CD4-positive, alpha-beta T cell treated with Interleukin-15 for 4 hours (primary cell): ENCODE measurements at regions not wholly inside any gene's neighbourhood (a gene's known extent, or its start where the extent isn't known, plus 50 kb on each side); places are given as distances from the start of the nearest gene placed in this dataset.

Experiments
- DNase-seq: peaks from one replicate; pipeline ENCODE4 v3.0.0-alpha.2; 2020; ENCODE audit warnings: low spot score

DNA sequence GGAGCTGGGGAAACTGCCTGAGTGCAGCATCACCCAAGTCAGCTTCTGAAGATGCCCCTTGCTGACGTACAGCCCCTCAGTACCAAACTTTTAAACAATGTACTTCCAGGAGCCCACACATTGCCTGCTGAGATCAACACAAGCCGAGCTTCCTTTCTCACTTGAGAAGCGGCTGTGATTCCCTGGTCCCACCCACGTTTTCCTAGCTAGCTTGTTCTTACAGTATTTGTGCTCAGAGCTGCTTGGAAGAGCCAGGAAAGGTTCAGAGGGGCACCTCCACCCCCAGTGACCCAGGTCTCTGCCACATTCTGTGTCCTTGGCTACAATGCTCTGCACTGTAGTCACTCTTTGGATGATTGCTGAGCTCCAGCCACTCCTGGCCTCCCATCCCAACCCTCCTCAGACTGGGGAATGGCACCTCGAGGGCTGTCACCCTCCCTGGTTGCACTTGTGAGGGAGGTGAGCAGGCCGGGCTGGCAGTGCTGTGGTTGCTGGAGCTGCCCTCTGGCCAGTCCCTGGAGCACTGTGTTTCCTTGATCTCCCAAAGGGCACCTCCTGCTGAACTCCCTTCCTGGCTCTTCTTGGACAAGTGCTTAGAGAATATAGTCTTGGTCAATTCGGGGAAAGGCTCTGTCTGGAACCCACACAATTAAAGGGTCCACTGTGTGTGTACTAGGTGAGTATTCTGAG, 355.1 kb downstream of the AJAP1 start:
- DNase-seq, result no peak

DNA sequence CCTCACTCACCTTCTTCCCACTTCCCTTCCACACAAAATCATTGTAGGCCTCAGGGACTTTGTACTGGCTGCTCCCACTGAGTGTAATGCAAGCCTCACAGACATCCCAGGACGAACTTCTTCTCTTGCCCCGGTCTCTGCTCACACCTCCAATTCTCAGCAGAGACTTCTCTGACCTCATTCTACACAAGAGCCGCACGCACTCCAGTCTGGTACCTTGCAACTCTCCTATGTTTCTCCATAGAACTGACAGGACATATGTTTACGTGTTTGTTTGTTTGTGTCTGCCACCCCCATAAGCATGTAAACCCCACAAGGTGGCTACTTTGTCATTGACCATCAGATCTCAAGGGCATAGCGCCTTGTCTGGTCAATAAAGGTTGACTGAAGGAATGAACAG, 350.8 kb downstream of the AJAP1 start:
- no peak for DNase-seq

DNA sequence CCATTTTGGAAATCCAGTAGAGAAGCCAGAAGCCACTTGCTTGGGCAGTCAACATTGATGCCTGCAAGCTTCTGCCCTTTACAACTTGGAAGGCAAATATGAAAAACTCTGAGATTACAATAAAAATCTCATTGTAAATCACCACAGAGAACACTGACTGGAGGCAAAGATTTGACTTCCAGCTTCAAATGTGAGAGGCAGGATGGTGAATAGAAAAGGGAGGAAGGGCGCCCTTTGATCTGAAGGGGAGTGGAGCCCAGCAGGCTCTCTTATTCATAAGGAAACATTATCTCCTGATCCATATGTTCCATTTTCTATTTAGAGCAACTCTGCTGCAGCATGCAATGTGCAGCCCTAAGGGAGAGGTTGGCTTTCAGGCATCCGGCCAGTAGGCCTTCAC, 348.3 kb downstream of the AJAP1 start:
- no peak for DNase-seq

DNA sequence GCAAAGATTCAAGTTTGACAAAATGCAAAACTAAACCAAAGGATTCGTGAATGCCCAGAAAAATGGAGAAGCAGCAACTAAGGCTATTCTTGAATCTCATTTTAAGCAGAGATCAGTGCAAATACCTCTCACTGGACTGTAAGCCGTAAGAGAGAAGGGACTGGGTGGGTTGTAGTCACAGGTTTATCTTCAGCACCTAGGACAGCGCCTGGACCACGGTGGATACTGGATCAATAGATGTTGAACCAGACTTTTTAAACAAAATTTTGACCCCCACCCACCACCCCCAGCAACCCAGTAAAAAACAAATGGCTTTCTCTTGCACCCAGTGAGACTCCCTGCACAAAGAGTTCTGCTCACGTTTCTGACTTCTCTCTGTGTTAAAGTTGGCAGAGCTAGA, 347.1 kb downstream of the AJAP1 start:
- DNase-seq, result no peak

DNA sequence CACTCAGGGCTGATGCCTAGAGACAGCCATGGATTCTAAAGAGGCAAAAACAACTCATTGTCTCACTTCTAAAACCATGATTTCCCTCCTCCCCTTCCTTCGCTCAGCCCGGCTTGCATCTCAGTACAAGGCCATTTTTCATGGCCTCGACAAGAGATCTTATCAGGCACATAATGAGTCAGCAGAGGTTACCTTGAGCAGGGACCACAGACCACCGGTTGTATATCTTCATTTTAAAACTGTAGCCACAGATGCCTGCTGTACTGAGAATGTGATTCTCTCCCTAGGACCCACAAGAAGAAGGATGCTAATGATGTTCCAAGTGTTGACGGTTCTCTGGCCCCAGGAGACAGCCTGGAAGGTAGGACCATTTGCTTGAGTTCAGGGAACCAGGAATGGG, 331.9 kb downstream of the AJAP1 start:
- DNase-seq, result no peak

DNA sequence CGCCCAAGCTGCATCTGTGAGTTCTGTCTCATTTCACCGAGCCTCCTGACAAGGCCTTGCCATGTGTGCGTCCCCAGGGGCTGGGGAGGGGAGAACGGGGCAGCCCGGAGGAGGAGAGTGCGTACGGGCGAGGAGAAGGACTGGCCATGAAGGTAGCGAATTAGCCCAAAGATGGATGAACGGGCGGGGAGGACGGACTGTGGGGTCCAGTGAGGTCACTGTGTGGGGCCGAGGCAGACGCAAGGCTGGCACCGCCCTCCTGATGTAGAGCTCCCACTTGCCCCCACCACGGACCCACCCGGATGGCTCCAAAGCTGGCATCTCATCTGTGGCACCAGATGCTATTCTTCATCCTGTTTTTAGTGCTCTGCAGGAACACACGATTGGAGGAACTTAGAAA, 330.4 kb downstream of the AJAP1 start:
- no peak for DNase-seq

DNA sequence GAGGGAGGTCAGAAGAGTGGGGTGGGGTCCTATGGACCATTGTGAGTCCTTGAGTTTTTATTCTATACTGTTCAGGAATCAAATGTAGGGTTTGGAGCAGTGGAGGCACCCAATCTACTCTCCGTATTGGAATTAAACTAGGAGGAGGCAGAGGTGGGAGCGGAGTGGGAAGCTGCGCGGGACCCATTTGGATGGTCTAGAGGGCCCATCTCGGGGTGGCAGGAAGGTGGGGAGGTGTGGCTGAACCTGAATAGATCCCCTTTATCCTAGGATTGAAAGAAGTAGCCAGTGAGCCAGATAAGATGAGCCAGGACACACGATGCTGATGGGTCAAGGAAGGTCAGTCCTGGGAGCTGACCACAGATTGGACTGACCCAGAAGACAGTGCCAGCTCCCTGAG, 325.8 kb downstream of the AJAP1 start:
- no peak for DNase-seq

DNA sequence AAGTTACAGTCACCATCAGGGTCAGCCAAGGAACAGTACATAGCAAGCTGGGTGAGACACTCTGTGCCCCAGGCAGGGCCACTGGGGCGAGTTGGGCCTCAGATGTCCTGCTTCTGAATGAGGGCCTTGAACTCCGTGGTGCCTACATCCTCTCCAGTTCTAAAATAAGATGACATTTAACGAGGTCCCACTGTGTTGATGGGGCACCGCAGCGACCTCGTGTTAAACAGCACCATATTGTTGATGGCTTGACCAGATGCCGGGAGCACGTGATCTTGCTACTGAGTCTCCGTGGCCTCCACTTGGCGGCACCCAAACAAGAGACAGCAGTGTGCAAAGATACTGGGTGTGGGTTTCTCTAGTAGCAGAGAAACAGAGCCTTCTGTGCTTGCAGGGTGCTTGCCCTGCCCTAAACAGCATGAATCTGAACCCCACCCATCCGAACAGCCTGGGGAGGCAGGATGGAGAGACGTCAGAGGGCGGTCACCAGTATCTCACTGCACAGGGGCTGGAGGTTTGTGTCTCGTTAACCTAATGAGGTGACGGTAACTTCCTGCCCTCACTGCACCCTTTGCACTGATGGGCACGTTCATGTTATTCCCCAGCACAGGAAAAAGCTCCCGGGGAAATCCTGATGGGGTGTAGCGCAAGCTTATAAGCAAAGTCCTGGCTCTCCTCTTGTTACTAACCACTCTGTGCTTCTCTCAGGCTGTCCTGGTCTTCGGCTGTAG, 324.4 kb downstream of the AJAP1 start:
- DNase-seq, result no peak

DNA sequence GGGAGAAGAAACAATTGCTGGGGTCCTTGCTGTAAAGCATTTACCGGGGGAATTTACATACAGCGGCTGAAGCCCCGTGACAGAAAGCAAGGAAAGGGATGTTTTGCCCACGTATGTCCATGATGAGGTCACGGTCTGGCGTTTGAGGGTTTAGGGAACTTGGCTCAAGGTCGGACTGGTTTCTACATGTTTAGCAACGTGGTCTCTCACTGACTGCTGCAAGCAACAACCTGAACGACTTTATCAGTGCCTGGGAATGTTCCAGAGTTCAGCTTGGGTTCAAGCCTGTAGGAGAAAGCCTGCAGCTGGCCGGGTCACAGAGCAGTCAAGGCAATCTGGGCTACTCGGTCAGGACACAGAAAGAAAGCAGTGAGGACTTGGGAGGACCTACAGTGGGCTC, 323.3 kb downstream of the AJAP1 start:
- no peak for DNase-seq

DNA sequence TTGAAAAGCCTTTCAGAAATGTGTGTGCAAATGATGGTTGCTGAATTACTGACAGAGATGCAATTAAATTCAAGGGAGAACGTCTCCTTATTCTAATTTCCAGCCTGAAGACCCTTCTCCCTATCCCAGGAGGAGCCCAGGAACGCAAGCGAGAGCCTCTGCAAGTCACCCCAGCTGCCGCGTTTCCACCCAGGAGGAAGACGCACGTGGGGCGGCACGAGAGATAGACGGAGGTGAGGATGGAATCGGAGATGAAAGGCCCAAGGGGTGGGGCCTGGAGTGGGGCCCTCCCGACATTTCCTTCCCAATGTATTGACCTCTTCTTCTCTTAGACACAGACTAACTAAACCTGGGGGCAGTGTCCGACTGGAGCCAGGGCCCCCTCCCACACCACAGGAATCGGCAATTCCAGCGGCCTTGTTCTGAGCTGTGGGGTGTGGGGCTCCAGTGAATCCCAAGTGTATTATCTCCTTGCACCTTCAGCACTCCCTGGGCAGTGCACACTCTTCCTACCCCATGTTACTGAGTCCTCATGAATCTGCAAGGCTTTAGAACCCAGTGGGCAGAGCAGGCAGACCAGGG, 322.5 kb downstream of the AJAP1 start:
- DNase-seq, result no peak

DNA sequence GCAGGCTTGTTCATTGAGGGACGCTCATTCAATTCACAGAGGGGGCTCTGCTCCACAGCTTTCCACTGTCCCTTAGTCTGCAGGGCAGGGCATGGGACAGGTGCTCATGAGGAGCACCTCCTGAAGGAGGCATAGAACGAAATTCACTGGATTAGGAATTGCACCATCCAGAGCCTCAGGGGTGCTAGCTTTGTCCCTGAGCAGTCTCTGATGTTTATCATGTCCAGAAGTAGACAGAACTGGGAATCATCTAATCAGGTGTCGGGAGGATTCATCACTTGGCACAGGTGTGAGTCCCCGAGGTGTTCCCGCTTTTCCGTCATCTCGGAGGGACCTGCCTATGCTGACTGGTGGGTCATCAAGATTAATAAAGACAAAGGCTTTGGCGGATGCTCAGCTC, 321.4 kb downstream of the AJAP1 start:
- DNase-seq, result no peak

DNA sequence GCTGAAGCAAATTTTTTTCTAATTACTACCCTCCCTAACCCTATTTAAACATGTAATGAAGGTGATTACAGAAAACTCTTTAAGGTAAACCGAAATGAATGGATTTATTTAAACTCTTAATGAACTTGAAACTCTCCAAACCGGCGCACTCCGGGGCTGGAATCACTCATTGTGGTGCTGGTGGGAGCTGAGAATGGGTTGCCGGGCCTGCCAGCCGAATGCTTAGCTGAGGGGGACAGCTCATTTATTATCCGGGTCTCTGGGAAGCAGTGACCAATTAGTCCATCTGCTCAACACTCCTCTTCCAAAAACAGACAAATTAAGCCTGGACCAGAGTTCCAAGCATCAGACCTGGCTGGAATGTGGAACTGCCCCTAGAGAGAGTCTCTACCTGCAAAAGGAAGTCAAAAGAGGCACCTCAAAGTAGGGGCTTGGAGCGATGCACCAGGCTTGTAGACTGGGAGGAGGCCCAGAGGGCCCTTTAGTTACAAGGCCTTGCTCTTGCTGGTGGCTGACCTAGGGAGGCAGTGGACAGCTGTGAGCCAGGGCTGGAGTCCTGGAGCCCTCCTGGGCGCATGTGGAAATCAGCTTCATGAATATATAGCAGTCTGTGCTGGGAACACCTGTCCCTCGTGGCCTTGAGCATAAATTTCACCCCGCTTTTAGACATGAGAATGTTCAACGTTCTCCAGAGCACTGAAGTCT, 320.7 kb downstream of the AJAP1 start:
- no peak for DNase-seq

DNA sequence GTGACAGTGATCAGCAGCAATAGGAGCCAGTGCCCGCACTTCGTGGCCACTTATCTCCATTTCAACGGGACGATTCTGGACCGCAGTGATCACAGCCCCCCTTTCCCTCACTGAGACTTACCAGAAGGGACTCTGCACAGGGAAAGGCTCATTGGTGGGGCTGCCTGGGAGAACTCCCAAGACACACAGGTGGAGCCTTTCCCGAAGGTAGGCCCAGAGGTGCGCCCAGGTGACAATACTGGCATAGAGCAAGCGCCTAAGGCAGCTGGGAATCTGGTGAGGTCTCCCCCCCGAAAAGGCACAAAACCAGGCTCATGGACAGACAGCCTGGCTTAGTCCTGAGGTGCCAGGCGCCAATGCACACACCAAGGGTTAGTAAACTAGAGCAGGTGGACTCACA, 318.9 kb downstream of the AJAP1 start:
- no peak for DNase-seq

DNA sequence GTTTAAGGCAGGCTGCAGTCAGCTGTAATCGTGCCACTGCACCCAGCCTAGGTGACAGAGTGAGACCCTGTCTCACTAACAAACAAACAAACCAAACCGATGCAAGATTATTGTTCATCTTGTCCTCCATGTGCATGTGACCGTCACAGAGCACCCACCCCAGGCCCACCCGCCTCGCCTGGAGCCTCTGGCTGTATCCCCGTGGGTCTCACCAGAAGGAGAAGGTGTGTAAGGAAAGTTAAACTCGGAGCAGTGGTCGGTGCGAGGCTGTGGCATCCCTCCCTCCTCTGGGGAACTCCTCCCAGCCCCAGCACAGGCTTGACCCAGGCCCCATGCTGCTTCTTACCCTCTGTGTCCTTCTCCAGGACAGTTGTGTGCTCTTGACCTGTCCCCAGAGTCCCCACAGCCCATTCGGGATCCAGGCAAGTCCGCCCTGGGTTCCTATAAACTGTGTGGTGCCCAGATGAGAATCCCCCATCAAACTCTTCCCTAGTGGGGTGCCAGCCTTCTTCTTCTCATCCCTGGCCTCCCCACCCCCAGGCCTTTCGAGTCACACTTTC, 318.4 kb downstream of the AJAP1 start:
- DNase-seq, result no peak

DNA sequence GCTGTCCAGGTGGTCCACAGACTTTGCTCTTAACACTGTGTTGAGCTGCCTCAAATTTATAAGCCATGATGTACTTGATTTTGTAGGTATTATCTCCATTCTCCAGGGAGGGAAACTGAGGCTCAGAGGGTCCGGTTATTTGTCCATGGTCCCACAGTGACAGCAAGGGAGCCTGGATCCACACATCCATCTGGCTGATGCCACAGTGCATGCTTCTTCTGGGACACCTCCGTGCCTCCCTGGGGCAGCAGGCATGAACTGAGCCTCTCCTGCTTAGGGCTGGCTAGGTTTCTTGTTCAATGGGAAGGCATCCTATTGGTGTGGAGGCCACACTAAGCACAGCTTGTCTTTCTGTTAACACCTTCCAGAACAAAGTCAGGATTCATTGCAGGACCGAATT, 317.3 kb downstream of the AJAP1 start:
- DNase-seq, result no peak

DNA sequence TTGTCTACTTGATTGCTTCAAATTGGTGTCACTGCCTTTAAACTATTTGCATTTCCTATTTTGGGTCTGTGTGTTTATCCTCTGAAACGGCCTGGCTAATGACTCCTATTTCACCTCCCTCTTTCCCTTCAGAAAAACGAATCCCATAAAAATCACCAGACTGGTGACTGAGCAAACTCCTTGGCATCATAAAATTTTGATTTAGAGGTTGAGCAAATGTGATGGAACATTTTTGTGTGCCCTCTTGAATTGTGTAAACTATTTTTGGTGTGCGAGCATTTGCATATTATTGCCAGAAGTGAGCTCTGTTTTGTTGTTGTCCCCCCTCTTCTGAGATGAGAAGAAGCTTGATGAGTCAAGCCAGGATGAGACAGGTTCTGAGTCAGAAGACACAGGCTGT, 316.1 kb downstream of the AJAP1 start:
- no peak for DNase-seq

DNA sequence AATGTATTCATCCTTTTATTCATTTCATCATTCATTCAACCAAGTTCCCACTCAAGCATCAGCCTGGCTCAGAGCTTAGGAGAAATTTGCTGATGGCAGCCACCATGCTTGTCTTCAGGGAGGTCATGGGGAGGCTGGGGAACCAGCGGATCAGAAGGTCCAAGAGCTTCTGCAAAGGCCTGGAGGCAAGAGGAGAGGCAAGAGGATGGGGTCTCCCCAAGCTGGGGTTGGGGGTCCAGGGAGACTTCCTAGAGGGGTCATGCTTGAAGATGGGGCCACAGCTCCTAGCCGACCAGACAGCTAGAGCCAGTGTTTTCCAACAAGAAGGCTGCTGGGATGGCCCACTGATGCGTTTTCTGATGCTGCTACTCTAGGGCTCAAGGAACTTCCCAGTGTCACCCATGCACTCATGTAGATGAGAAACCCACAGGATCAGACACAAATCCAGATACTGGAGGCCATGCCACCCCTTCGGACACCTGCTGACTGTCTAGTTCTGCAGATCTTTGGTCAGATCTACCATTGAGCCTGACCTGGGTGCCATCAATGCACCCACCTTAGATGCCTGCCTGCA, 315.2 kb downstream of the AJAP1 start:
- no peak for DNase-seq

DNA sequence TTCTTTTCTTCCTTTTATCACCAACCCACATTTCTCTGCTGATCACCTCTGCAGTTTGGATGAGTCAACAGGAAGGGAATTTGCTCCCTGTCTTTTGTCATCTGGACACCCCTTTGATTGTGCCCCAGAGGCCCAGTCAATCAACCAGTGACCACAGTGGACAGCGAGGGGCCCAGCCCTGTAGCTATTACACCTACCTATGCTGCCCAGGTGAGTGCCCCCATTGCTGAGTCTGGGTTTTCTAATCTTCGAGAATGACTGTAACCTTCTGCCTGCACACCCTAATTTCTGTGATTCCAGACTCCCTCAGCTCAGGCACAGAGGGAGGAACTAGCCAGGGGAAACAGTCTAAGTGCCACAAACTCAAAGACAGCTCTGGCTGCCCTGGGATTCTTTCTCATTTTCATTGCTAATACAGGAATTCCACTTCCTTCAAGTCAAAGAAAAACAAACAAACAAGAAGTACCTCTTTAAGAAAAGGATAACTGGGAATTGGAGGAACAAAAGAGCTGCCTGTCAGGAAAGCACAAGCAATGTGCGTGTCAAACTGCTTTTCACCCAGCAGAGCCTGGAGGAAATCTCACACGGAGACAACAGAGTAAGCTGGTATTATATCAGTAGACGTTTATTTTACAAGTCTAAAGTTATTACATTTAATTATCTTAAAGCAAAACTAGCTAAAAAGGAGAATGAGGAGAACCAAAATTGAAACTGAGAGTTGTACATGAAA, 311.1 kb downstream of the AJAP1 start:
- no peak for DNase-seq

DNA sequence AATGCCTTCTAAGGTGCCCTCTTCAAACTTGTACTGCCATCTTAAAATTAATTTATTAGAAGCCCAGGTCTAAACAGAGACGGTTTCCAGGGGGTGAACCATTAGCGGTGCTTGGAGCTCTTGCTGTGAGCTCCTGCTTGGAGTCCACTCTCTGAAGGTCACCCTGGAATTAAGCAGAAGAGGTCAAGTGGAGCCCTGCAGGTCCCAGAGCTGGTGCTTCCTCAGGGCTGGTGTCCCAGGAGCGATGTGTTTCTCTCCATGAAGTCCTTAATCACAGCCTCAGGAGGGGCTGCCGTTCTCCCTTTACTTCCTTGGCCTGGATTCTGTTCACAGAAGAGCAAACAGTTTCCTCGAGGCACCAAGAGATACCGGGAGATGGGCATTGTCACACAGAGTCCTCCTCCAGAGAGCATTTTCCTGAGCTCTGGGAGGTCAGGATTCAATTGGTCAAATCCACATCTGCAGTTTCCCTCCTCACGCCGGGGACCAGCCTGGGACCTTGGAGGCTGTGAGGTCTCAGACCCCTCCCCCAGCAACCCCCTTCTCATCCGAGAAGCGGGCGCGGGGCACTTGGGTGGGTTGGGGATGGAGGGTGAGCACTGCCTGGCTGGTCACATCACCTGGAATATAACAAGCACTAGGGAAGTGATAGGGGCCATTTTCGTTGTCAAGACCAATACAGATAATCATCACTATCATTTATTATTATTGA, 310.4 kb downstream of the AJAP1 start:
- DNase-seq, result no peak

DNA sequence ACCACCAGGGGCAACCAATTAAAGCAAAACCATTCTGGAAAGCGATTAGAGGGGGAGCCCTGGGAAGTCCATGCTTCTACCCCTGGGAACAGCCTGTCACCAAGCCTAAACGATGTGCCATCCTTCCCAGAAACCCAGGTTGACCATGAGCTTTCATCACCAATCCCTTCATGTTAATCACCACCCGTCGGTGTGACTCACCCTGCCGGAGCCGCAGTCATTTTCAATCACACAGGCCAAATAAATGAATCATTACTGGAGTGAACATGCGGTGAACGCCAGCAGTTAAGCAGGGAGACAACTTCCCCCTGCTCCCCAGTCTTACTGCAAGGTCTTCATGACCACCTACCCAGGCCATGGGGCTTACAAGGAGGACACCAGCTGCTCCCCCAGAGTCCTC, 308.8 kb downstream of the AJAP1 start:
- DNase-seq, result no peak

DNA sequence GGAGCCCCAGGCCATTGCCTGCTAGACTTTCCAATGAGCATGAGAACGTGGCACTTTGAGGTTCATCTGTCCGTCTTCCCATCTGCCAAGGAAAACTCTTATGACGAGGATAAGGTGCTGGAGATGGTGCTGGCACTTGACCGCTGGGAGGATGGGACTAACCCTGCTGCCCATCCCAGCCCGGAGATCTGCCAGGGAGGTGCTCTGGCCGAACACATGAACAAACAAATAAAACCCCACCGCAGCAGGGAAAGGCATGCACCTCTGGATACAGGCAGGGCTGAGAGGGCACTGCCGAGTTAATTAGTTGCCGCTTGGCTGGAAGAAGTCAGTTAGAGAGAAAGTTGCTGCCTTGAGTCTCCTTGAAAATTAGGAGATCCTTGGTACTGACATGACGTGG, 308.4 kb downstream of the AJAP1 start:
- no peak for DNase-seq
